WTC11 (cell line): ENCODE measurements at regions not wholly inside any gene's neighbourhood (a gene's known extent, or its start where the extent isn't known, plus 50 kb on each side); places are given as distances from the start of the nearest gene placed in this dataset.

Source experiments
- ATAC-seq: fragments of 200-7000 bp; cut with Tn5 transposase; 2 replicates; pipeline ENCODE4 v1.10.0; 2021; ENCODE audit warnings: mild to moderate bottlenecking, moderate library complexity
- CTCF ChIA-PET: fragments of 300-600 bp; sonication (Branson Sonifier 250); formaldehyde crosslinking; loops from one replicate; lab custom pipeline; 2021; ENCODE audit warnings: antibody characterized with exemption; lab: Charles Lee
- POLR2A ChIA-PET: fragments of 350-600 bp; sonication (Branson Sonifier 250); formaldehyde crosslinking; loops from one replicate; lab custom pipeline; 2021; ENCODE audit warnings: antibody characterized with exemption; lab: Charles Lee
- DNase-seq: peaks from one replicate; pipeline ENCODE4 v3.0.0; 2021; ENCODE audit warnings: low spot score
- H3K27ac Mint-ChIP-seq: 2 replicates; pipeline ENCODE4 v1.8.0; 2021; ENCODE audit warnings: mixed read lengths
- H3K27me3 Mint-ChIP-seq: 2 replicates; pipeline ENCODE4 v1.8.0; 2021; ENCODE audit warnings: low read depth, mild to moderate bottlenecking, moderate library complexity, mixed read lengths
- H3K36me3 Mint-ChIP-seq: 2 replicates; pipeline ENCODE4 v1.8.0; 2021; ENCODE audit warnings: mixed read lengths
- H3K4me1 Mint-ChIP-seq: 2 replicates; pipeline ENCODE4 v1.8.0; 2022; ENCODE audit warnings: mixed read lengths
- H3K4me3 Mint-ChIP-seq: 2 replicates; pipeline ENCODE4 v1.8.0; 2021; ENCODE audit warnings: mild to moderate bottlenecking, moderate library complexity, mixed read lengths
- H3K9me3 Mint-ChIP-seq: 2 replicates; pipeline ENCODE4 v1.8.0; 2021; ENCODE audit warnings: mixed read lengths
- ATF3 ChIP-seq: sonication (generic); formaldehyde crosslinking; conservative IDR thresholded peaks from 2 replicates; pipeline ENCODE4 v1.8.1; 2022; ENCODE audit warnings: mild to moderate bottlenecking, missing genetic modification reagents
- CREB1 ChIP-seq: sonication (generic); formaldehyde crosslinking; IDR thresholded peaks from 2 replicates; pipeline ENCODE4 v1.8.0; 2023; ENCODE audit warnings: mild to moderate bottlenecking, missing genetic modification reagents
- CTCF ChIP-seq: fragments of 200-600 bp; IDR thresholded peaks from 2 replicates; pipeline ENCODE4 v1.8.0; 2022; ENCODE audit warnings: antibody characterized with exemption
- E2F1 ChIP-seq: sonication (generic); formaldehyde crosslinking; IDR thresholded peaks from 2 replicates; pipeline ENCODE4 v1.8.0; 2022; ENCODE audit warnings: mild to moderate bottlenecking, missing genetic modification reagents
- E2F4 ChIP-seq: sonication (generic); formaldehyde crosslinking; IDR thresholded peaks from 2 replicates; pipeline ENCODE4 v1.8.1; 2022; ENCODE audit warnings: low read depth, mild to moderate bottlenecking, moderate library complexity, missing genetic modification reagents, borderline replicate concordance
- ESRRA ChIP-seq: sonication (generic); formaldehyde crosslinking; IDR thresholded peaks from 2 replicates; pipeline ENCODE4 v1.8.1; 2022; ENCODE audit warnings: mild to moderate bottlenecking, missing genetic modification reagents, borderline replicate concordance
- FOXK1 ChIP-seq: sonication (generic); formaldehyde crosslinking; IDR thresholded peaks from 2 replicates; pipeline ENCODE4 v1.8.0; 2022; ENCODE audit warnings: mild to moderate bottlenecking, moderate library complexity, missing genetic modification reagents
- HMGXB4 ChIP-seq: sonication (generic); formaldehyde crosslinking; IDR thresholded peaks from 2 replicates; pipeline ENCODE4 v1.8.1; 2023; ENCODE audit warnings: mild to moderate bottlenecking, moderate library complexity, missing genetic modification reagents
- JUN ChIP-seq: sonication (generic); formaldehyde crosslinking; IDR thresholded peaks from 2 replicates; pipeline ENCODE4 v1.8.0; 2023; ENCODE audit warnings: mild to moderate bottlenecking, missing genetic modification reagents
- MAX ChIP-seq: sonication (generic); formaldehyde crosslinking; IDR thresholded peaks from 2 replicates; pipeline ENCODE4 v1.8.0; 2022; ENCODE audit warnings: mild to moderate bottlenecking, missing genetic modification reagents
- MYBL2 ChIP-seq: sonication (generic); formaldehyde crosslinking; IDR thresholded peaks from 2 replicates; pipeline ENCODE4 v1.8.1; 2023; ENCODE audit warnings: mild to moderate bottlenecking, moderate library complexity, missing genetic modification reagents
- NFATC4 ChIP-seq: fragments of 250-450 bp; sonication (Bioruptor Pico); IDR thresholded peaks from 2 replicates; pipeline ENCODE4 v1.9.0; 2021; ENCODE audit warnings: mild to moderate bottlenecking
- SMAD3 ChIP-seq: sonication (generic); formaldehyde crosslinking; IDR thresholded peaks from 2 replicates; pipeline ENCODE4 v1.8.0; 2022; ENCODE audit warnings: missing genetic modification reagents, mild to moderate bottlenecking, borderline replicate concordance
- STAT6 ChIP-seq: sonication (generic); formaldehyde crosslinking; conservative IDR thresholded peaks from 2 replicates; pipeline ENCODE4 v1.8.1; 2023; ENCODE audit warnings: mild to moderate bottlenecking, low read depth, missing genetic modification reagents, moderate library complexity
- TCF7 ChIP-seq: sonication (generic); formaldehyde crosslinking; IDR thresholded peaks from 2 replicates; pipeline ENCODE4 v1.8.0; 2022; ENCODE audit warnings: mild to moderate bottlenecking, low read depth, missing genetic modification reagents, moderate library complexity
- ZNF138 ChIP-seq: sonication (generic); formaldehyde crosslinking; conservative IDR thresholded peaks from 2 replicates; pipeline ENCODE4 v1.8.1; 2022; ENCODE audit warnings: mild to moderate bottlenecking, moderate library complexity, missing genetic modification reagents
- ZNF263 ChIP-seq: sonication (generic); formaldehyde crosslinking; IDR thresholded peaks from 2 replicates; pipeline ENCODE4 v1.8.1; 2022; ENCODE audit warnings: low read depth, mild to moderate bottlenecking, moderate library complexity, missing genetic modification reagents
- ZNF281 ChIP-seq: sonication (generic); formaldehyde crosslinking; IDR thresholded peaks from 2 replicates; pipeline ENCODE4 v1.8.0; 2023; ENCODE audit warnings: mild to moderate bottlenecking, missing genetic modification reagents
- ZNF423 ChIP-seq: fragments of 250-450 bp; sonication (Bioruptor Pico); IDR thresholded peaks from 2 replicates; pipeline ENCODE4 v2.1.2; 2022; ENCODE audit warnings: mild to moderate bottlenecking, moderate library complexity

GRCh38 chr11:101741479-101742175 is 157.8 kb upstream of the TRPC6 start:
- Mint-ChIP-seq H3K27me3 (no peaks in the 10 kb centered on the region), H3K9me3 (peaks cover 7% of the 10 kb centered on the region), H3K36me3 (no peaks in the 10 kb centered on the region), H3K4me3 (no peak overlapping the region), H3K4me1 (peaks cover 15% of the 10 kb centered on the region), H3K27ac (no peak overlapping the region)
- TF ChIP-seq HMGXB4 (no peak), CTCF (no peak), ZNF423 (CRISPR knock-in tag) (no peak), CREB1 (CRISPR knock-in tag) (no peak), SMAD3 (CRISPR knock-in tag) (no peak), ATF3 (CRISPR knock-in tag) (no peak), ESRRA (CRISPR knock-in tag) (no peak), FOXK1 (CRISPR knock-in tag) (no peak), JUN (CRISPR knock-in tag) (no peak), NFATC4 (no peak), ZNF263 (CRISPR knock-in tag) (no peak), ZNF281 (CRISPR knock-in tag) (no peak), E2F1 (CRISPR knock-in tag) (no peak), MYBL2 (CRISPR knock-in tag) (no peak), E2F4 (no peak), ZNF138 (no peak), STAT6 (CRISPR knock-in tag) (no peak), TCF7 (CRISPR knock-in tag) (no peak), MAX (CRISPR knock-in tag) (no peak)
- POLR2A ChIA-PET, result no interaction called here
- ATAC-seq (no peak), DNase-seq (no peak)
- CTCF ChIA-PET, result no interaction called here
